HL-60 (cell line): ENCODE measurements at regions not wholly inside any gene's neighbourhood (a gene's known extent, or its start where the extent isn't known, plus 50 kb on each side); places are given as distances from the start of the nearest gene placed in this dataset.

Experiments
- GABPA ChIP-seq: IDR thresholded peaks from 2 replicates; pipeline ENCODE4 v1.6.1; 2012; ENCODE audit warnings: low read depth
- POLR2AphosphoS5 ChIP-seq: IDR thresholded peaks from 2 replicates; pipeline ENCODE4 v1.6.1; 2012; ENCODE audit warnings: low read depth
- SPI1 ChIP-seq: IDR thresholded peaks from 2 replicates; pipeline ENCODE4 v1.6.1; 2012; ENCODE audit warnings: low read depth, mild to moderate bottlenecking, borderline replicate concordance
- TF ChIP-seq, protein P1 (sequence below): IDR thresholded peaks from one replicate; pipeline ENCODE4 v1.5.1; 2011; ENCODE audit warnings: low read length, control low read depth, inconsistent platforms; ENCODE audit not compliant: insufficient read depth
- TF ChIP-seq, protein P2 (sequence below): IDR thresholded peaks from 2 replicates; pipeline ENCODE4 v1.6.1; 2012; ENCODE audit warnings: low read depth; ENCODE audit not compliant: insufficient replicate concordance

DNA sequence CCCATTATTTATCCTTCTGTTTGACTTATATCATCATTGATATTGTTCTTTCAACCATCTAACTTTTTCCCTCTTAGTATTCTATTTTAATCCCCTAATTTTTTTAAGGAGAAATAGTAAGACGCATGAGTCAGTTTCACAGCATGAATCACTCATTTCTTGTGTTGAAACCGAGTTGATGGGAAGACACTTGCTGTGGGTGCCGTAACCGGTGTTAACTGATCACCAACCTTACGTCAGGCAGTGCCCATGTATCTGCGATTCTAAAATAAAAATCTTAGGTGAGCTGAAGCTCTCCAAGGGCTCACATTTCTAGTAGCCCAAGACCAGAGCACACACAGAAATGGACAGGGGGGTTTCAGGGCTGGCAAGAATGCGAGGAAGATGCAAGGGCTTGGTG is 348.1 kb downstream of the GALR1 start:
- TF ChIP-seq, protein P1, sequence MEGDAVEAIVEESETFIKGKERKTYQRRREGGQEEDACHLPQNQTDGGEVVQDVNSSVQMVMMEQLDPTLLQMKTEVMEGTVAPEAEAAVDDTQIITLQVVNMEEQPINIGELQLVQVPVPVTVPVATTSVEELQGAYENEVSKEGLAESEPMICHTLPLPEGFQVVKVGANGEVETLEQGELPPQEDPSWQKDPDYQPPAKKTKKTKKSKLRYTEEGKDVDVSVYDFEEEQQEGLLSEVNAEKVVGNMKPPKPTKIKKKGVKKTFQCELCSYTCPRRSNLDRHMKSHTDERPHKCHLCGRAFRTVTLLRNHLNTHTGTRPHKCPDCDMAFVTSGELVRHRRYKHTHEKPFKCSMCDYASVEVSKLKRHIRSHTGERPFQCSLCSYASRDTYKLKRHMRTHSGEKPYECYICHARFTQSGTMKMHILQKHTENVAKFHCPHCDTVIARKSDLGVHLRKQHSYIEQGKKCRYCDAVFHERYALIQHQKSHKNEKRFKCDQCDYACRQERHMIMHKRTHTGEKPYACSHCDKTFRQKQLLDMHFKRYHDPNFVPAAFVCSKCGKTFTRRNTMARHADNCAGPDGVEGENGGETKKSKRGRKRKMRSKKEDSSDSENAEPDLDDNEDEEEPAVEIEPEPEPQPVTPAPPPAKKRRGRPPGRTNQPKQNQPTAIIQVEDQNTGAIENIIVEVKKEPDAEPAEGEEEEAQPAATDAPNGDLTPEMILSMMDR, result no peak
- TF ChIP-seq POLR2AphosphoS5, result no peak
- TF ChIP-seq GABPA, result no peak
- TF ChIP-seq, protein P2, sequence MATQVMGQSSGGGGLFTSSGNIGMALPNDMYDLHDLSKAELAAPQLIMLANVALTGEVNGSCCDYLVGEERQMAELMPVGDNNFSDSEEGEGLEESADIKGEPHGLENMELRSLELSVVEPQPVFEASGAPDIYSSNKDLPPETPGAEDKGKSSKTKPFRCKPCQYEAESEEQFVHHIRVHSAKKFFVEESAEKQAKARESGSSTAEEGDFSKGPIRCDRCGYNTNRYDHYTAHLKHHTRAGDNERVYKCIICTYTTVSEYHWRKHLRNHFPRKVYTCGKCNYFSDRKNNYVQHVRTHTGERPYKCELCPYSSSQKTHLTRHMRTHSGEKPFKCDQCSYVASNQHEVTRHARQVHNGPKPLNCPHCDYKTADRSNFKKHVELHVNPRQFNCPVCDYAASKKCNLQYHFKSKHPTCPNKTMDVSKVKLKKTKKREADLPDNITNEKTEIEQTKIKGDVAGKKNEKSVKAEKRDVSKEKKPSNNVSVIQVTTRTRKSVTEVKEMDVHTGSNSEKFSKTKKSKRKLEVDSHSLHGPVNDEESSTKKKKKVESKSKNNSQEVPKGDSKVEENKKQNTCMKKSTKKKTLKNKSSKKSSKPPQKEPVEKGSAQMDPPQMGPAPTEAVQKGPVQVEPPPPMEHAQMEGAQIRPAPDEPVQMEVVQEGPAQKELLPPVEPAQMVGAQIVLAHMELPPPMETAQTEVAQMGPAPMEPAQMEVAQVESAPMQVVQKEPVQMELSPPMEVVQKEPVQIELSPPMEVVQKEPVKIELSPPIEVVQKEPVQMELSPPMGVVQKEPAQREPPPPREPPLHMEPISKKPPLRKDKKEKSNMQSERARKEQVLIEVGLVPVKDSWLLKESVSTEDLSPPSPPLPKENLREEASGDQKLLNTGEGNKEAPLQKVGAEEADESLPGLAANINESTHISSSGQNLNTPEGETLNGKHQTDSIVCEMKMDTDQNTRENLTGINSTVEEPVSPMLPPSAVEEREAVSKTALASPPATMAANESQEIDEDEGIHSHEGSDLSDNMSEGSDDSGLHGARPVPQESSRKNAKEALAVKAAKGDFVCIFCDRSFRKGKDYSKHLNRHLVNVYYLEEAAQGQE, result no peak
- TF ChIP-seq SPI1, result no peak
